WTC11 (cell line): ENCODE measurements at regions not wholly inside any gene's neighbourhood (a gene's known extent, or its start where the extent isn't known, plus 50 kb on each side); places are given as distances from the start of the nearest gene placed in this dataset.

Experiments
- ATAC-seq: fragments of 200-7000 bp; cut with Tn5 transposase; 2 replicates; pipeline ENCODE4 v1.10.0; 2021; ENCODE audit warnings: mild to moderate bottlenecking, moderate library complexity
- CTCF ChIA-PET: fragments of 300-600 bp; sonication (Branson Sonifier 250); formaldehyde crosslinking; loops from one replicate; lab custom pipeline; 2021; ENCODE audit warnings: antibody characterized with exemption; lab: Charles Lee
- POLR2A ChIA-PET: fragments of 350-600 bp; sonication (Branson Sonifier 250); formaldehyde crosslinking; loops from one replicate; lab custom pipeline; 2021; ENCODE audit warnings: antibody characterized with exemption; lab: Charles Lee
- DNase-seq: peaks from one replicate; pipeline ENCODE4 v3.0.0; 2021; ENCODE audit warnings: low spot score
- H3K27ac Mint-ChIP-seq: 2 replicates; pipeline ENCODE4 v1.8.0; 2021; ENCODE audit warnings: mixed read lengths
- H3K27me3 Mint-ChIP-seq: 2 replicates; pipeline ENCODE4 v1.8.0; 2021; ENCODE audit warnings: low read depth, mild to moderate bottlenecking, moderate library complexity, mixed read lengths
- H3K36me3 Mint-ChIP-seq: 2 replicates; pipeline ENCODE4 v1.8.0; 2021; ENCODE audit warnings: mixed read lengths
- H3K4me1 Mint-ChIP-seq: 2 replicates; pipeline ENCODE4 v1.8.0; 2022; ENCODE audit warnings: mixed read lengths
- H3K4me3 Mint-ChIP-seq: 2 replicates; pipeline ENCODE4 v1.8.0; 2021; ENCODE audit warnings: mild to moderate bottlenecking, moderate library complexity, mixed read lengths
- H3K9me3 Mint-ChIP-seq: 2 replicates; pipeline ENCODE4 v1.8.0; 2021; ENCODE audit warnings: mixed read lengths
- AR ChIP-seq: fragments of 250-450 bp; sonication (Bioruptor Pico); IDR thresholded peaks from 2 replicates; pipeline ENCODE4 v1.9.0; 2021; ENCODE audit warnings: mild to moderate bottlenecking
- CREM ChIP-seq: sonication (generic); formaldehyde crosslinking; IDR thresholded peaks from 2 replicates; pipeline ENCODE4 v1.8.1; 2022; ENCODE audit warnings: mild to moderate bottlenecking, missing genetic modification reagents, moderate library complexity
- EMX1 ChIP-seq: fragments of 250-450 bp; sonication (Bioruptor Pico); IDR thresholded peaks from 2 replicates; pipeline ENCODE4 v1.8.0; 2021; ENCODE audit warnings: mild to moderate bottlenecking
- FOXK1 ChIP-seq: sonication (generic); formaldehyde crosslinking; IDR thresholded peaks from 2 replicates; pipeline ENCODE4 v1.8.0; 2022; ENCODE audit warnings: mild to moderate bottlenecking, moderate library complexity, missing genetic modification reagents
- GRHL2 ChIP-seq: fragments of 250-450 bp; sonication (Bioruptor Pico); IDR thresholded peaks from 2 replicates; pipeline ENCODE4 v1.8.0; 2022; ENCODE audit warnings: mild to moderate bottlenecking, moderate library complexity; ENCODE audit not compliant: insufficient replicate concordance, severe bottlenecking
- IRF2 ChIP-seq: sonication (generic); formaldehyde crosslinking; IDR thresholded peaks from 2 replicates; pipeline ENCODE4 v1.8.0; 2022; ENCODE audit warnings: low read depth, missing genetic modification reagents, borderline replicate concordance
- RORB ChIP-seq: fragments of 250-450 bp; sonication (Bioruptor Pico); IDR thresholded peaks from 2 replicates; pipeline ENCODE4 v1.9.0; 2021; ENCODE audit warnings: mild to moderate bottlenecking
- SMAD4 ChIP-seq: sonication (generic); formaldehyde crosslinking; IDR thresholded peaks from 2 replicates; pipeline ENCODE4 v1.8.0; 2022; ENCODE audit warnings: mild to moderate bottlenecking, missing genetic modification reagents
- USF2 ChIP-seq: sonication (generic); formaldehyde crosslinking; IDR thresholded peaks from 2 replicates; pipeline ENCODE4 v1.8.1; 2023; ENCODE audit warnings: mild to moderate bottlenecking, missing genetic modification reagents, moderate library complexity
- ZNF121 ChIP-seq: sonication (generic); formaldehyde crosslinking; IDR thresholded peaks from 2 replicates; pipeline ENCODE4 v1.8.0; 2023; ENCODE audit warnings: missing genetic modification reagents
- ZNF281 ChIP-seq: sonication (generic); formaldehyde crosslinking; IDR thresholded peaks from 2 replicates; pipeline ENCODE4 v1.8.0; 2023; ENCODE audit warnings: mild to moderate bottlenecking, missing genetic modification reagents
- ZNF317 ChIP-seq: sonication (generic); formaldehyde crosslinking; IDR thresholded peaks from 2 replicates; pipeline ENCODE4 v1.8.1; 2023; ENCODE audit warnings: low read depth, mild to moderate bottlenecking, moderate library complexity, missing genetic modification reagents, borderline replicate concordance
- ZNF416 ChIP-seq: fragments of 250-450 bp; sonication (Bioruptor Pico); IDR thresholded peaks from 2 replicates; pipeline ENCODE4 v1.9.0; 2021; ENCODE audit warnings: mild to moderate bottlenecking, inconsistent platforms
- TF ChIP-seq, protein P1 (sequence below): sonication (generic); formaldehyde crosslinking; IDR thresholded peaks from 2 replicates; pipeline ENCODE4 v1.8.1; 2023; ENCODE audit warnings: mild to moderate bottlenecking, missing genetic modification reagents, moderate library complexity
- TF ChIP-seq, protein P2 (sequence below): sonication (generic); formaldehyde crosslinking; IDR thresholded peaks from 2 replicates; pipeline ENCODE4 v1.8.0; 2022; ENCODE audit warnings: mild to moderate bottlenecking, missing genetic modification reagents
- TF ChIP-seq, protein P3 (sequence below): sonication (generic); formaldehyde crosslinking; IDR thresholded peaks from 2 replicates; pipeline ENCODE4 v1.8.1; 2022; ENCODE audit warnings: mild to moderate bottlenecking, missing genetic modification reagents, moderate library complexity, borderline replicate concordance
- TF ChIP-seq, protein P4 (sequence below): fragments of 200-600 bp; IDR thresholded peaks from 2 replicates; pipeline ENCODE4 v1.8.0; 2022; ENCODE audit warnings: antibody characterized with exemption
- TF ChIP-seq, protein P5 (sequence below): sonication (generic); formaldehyde crosslinking; IDR thresholded peaks from 2 replicates; pipeline ENCODE4 v1.8.1; 2022; ENCODE audit warnings: low read depth, mild to moderate bottlenecking, moderate library complexity, missing genetic modification reagents, borderline replicate concordance
- TF ChIP-seq, protein P6 (sequence below): sonication (generic); formaldehyde crosslinking; IDR thresholded peaks from 2 replicates; pipeline ENCODE4 v1.8.1; 2023; ENCODE audit warnings: mild to moderate bottlenecking, missing genetic modification reagents

DNA sequence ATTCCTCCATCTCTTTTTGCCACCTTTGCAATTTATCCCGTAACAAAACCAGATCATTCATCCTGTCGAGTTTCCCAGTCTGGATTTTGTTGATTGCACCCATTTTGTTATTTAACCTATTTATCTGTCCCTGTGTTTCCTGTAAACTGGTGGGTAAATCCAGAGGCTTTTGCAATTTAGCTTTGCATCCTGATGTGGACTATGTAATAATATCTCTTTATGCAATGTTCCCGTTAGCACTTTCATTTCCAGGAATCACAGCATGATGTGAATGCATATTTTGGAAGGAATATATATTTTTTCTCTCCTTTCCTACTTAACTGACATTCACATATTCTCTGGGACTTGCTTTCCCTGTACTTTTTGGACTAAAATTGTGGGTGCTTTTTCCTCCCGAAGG, 240.3 kb upstream of the GAS1 start (continued):
- TF ChIP-seq, protein P1, sequence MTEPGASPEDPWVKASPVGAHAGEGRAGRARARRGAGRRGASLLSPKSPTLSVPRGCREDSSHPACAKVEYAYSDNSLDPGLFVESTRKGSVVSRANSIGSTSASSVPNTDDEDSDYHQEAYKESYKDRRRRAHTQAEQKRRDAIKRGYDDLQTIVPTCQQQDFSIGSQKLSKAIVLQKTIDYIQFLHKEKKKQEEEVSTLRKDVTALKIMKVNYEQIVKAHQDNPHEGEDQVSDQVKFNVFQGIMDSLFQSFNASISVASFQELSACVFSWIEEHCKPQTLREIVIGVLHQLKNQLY (CRISPR knock-in tag): no peak
- TF ChIP-seq, protein P2, sequence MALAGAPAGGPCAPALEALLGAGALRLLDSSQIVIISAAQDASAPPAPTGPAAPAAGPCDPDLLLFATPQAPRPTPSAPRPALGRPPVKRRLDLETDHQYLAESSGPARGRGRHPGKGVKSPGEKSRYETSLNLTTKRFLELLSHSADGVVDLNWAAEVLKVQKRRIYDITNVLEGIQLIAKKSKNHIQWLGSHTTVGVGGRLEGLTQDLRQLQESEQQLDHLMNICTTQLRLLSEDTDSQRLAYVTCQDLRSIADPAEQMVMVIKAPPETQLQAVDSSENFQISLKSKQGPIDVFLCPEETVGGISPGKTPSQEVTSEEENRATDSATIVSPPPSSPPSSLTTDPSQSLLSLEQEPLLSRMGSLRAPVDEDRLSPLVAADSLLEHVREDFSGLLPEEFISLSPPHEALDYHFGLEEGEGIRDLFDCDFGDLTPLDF (CRISPR knock-in tag): no peak
- TF ChIP-seq GRHL2 (CRISPR knock-in tag): no peak
- no peak for TF ChIP-seq ZNF317 (CRISPR knock-in tag)
- TF ChIP-seq, protein P3, sequence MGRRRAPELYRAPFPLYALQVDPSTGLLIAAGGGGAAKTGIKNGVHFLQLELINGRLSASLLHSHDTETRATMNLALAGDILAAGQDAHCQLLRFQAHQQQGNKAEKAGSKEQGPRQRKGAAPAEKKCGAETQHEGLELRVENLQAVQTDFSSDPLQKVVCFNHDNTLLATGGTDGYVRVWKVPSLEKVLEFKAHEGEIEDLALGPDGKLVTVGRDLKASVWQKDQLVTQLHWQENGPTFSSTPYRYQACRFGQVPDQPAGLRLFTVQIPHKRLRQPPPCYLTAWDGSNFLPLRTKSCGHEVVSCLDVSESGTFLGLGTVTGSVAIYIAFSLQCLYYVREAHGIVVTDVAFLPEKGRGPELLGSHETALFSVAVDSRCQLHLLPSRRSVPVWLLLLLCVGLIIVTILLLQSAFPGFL (CRISPR knock-in tag): no peak

DNA sequence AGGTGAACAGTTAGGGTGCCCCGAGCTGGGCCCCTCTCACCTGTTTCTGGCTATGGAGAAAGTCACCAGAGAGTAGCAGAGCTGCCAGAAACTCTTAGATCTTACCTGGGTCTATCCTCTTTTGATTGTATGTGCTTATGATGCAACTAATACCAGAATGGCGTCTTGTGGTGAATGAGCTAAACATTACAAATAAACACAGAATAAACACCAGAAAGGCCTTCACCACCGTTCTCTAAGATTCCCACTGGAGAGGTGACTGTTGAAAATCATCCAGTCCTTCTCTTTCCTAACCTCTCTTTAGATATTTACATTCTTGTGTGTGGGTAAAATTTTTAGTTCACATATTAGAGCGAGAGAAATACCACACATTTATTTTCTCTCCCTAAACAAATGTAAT, 241.7 kb upstream of the GAS1 start:
- ATAC-seq: no peak
- Mint-ChIP-seq H3K27ac (no peak overlapping the region), H3K4me3 (no peak overlapping the region), H3K4me1 (peaks cover 27% of the 10 kb centered on the region), H3K27me3 (no peaks in the 10 kb centered on the region; the same call in 1 of the 2 replicates), H3K36me3 (no peaks in the 10 kb centered on the region), H3K9me3 (no peaks in the 10 kb centered on the region)
- POLR2A ChIA-PET: no interaction called here
- TF ChIP-seq IRF2 (CRISPR knock-in tag) (no peak), USF2 (CRISPR knock-in tag) (no peak), SMAD4 (CRISPR knock-in tag) (no peak), ZNF281 (CRISPR knock-in tag) (no peak), EMX1 (CRISPR knock-in tag) (no peak), ZNF416 (CRISPR knock-in tag) (no peak), CREM (CRISPR knock-in tag) (no peak)
- TF ChIP-seq, protein P4, sequence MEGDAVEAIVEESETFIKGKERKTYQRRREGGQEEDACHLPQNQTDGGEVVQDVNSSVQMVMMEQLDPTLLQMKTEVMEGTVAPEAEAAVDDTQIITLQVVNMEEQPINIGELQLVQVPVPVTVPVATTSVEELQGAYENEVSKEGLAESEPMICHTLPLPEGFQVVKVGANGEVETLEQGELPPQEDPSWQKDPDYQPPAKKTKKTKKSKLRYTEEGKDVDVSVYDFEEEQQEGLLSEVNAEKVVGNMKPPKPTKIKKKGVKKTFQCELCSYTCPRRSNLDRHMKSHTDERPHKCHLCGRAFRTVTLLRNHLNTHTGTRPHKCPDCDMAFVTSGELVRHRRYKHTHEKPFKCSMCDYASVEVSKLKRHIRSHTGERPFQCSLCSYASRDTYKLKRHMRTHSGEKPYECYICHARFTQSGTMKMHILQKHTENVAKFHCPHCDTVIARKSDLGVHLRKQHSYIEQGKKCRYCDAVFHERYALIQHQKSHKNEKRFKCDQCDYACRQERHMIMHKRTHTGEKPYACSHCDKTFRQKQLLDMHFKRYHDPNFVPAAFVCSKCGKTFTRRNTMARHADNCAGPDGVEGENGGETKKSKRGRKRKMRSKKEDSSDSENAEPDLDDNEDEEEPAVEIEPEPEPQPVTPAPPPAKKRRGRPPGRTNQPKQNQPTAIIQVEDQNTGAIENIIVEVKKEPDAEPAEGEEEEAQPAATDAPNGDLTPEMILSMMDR: no peak
- CTCF ChIA-PET: interaction anchor here (1.0 kb wide), 1 partner anchor 21 kb away, joined by 3 read pairs; no protein-coding TSS in a partner anchor
- DNase-seq: no peak

DNA sequence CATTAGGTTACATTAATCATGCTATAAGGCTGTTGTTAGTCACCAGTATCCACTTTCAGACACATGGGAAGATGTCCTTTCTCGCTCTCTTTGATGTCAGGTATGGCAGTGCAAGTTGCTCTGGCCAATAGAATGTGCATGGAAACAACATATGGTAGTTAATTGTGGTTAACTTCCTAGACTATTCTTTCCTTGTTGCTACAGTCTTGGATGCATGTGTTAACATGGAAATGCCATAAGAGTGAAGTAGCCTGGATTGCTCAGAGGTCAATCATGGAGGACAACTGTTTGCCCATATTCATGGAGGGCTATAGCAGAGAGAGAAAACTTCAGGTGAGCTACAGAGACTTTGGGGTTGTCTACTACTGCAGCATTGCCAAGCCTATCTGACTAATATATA, 245.8 kb upstream of the GAS1 start:
- H3K27me3 Mint-ChIP-seq: peaks cover 3% of the 10 kb centered on the region
- no peak overlapping the region for H3K27ac Mint-ChIP-seq
- H3K4me1 Mint-ChIP-seq: peaks cover 25% of the 10 kb centered on the region
- ATAC-seq (no peak), DNase-seq (no peak)
- no peaks in the 10 kb centered on the region for H3K36me3 Mint-ChIP-seq
- POLR2A ChIA-PET: no interaction called here
- H3K9me3 Mint-ChIP-seq: no peaks in the 10 kb centered on the region
- CTCF ChIA-PET: interaction anchor here (0.7 kb wide), 1 partner anchor 97 kb away, joined by 3 read pairs; no protein-coding TSS in a partner anchor
- H3K4me3 Mint-ChIP-seq: no peak overlapping the region
- TF ChIP-seq ZNF121 (CRISPR knock-in tag) (no peak), AR (CRISPR knock-in tag) (no peak), FOXK1 (CRISPR knock-in tag) (no peak), RORB (CRISPR knock-in tag) (no peak)
- TF ChIP-seq, protein P5, sequence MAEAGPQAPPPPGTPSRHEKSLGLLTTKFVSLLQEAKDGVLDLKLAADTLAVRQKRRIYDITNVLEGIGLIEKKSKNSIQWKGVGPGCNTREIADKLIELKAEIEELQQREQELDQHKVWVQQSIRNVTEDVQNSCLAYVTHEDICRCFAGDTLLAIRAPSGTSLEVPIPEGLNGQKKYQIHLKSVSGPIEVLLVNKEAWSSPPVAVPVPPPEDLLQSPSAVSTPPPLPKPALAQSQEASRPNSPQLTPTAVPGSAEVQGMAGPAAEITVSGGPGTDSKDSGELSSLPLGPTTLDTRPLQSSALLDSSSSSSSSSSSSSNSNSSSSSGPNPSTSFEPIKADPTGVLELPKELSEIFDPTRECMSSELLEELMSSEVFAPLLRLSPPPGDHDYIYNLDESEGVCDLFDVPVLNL (CRISPR knock-in tag): no peak
- TF ChIP-seq, protein P6, sequence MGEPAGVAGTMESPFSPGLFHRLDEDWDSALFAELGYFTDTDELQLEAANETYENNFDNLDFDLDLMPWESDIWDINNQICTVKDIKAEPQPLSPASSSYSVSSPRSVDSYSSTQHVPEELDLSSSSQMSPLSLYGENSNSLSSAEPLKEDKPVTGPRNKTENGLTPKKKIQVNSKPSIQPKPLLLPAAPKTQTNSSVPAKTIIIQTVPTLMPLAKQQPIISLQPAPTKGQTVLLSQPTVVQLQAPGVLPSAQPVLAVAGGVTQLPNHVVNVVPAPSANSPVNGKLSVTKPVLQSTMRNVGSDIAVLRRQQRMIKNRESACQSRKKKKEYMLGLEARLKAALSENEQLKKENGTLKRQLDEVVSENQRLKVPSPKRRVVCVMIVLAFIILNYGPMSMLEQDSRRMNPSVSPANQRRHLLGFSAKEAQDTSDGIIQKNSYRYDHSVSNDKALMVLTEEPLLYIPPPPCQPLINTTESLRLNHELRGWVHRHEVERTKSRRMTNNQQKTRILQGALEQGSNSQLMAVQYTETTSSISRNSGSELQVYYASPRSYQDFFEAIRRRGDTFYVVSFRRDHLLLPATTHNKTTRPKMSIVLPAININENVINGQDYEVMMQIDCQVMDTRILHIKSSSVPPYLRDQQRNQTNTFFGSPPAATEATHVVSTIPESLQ (CRISPR knock-in tag): no peak
